Transverse colon (tissue), 4 donors: ENCODE measurements at regions not wholly inside any gene's neighbourhood (a gene's known extent, or its start where the extent isn't known, plus 50 kb on each side); places are given as distances from the start of the nearest gene placed in this dataset.

ENCODE experiments used
- EP300 ChIP-seq: sonication (generic); formaldehyde crosslinking; IDR thresholded peaks from one replicate; pipeline ENCODE4 v1.6.1; 2017; ENCODE audit warnings: antibody characterized with exemption, low read depth
- POLR2A ChIP-seq: fragments of 450-650 bp; IDR thresholded peaks from one replicate; pipeline ENCODE4 v1.6.1; 2016; ENCODE audit warnings: antibody characterized with exemption, mild to moderate bottlenecking, moderate library complexity
- POLR2AphosphoS5 ChIP-seq, 3 donors: sonication (generic); formaldehyde crosslinking; IDR thresholded peaks; one replicate each; pipeline ENCODE4 v1.6.1; 2016; ENCODE audit warnings: antibody characterized with exemption in 3 of 3
- TF ChIP-seq, protein P1 (sequence below), 5 experiments: fragments of 200-600 bp in 3 of 5; fragments of 450-650 bp in 2 of 5; sonication (generic) in 3 of 5; IDR thresholded peaks; 1 replicate in 2 of 5; 2 replicates in 3 of 5; pipeline ENCODE4 v1.5.1; 2016 to 2017; ENCODE audit warnings: antibody characterized with exemption in 5 of 5, inconsistent platforms in 3 of 5, mild to moderate bottlenecking in 2 of 5, moderate library complexity in 1 of 5

DNA sequence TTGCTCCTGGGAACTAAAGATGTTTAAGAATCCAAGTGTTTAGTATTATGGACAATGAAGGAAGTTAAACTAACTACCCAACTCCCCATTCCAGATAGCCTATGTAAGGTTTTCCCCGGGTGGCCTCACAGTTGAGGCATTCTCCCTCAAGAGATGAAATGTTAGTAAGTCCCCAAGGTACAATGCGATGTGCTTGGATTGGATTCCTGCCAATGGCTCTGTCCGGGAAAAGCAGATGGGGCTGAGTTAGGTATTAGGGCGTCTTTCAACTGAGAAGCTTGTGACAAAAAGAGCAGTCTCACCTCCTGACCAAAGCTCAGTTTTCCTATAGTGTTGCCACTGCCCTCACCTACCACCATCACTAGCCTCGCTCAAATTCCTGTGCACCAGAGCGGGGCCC is 64.8 kb upstream of the E2F7 start:
- TF ChIP-seq, protein P1, sequence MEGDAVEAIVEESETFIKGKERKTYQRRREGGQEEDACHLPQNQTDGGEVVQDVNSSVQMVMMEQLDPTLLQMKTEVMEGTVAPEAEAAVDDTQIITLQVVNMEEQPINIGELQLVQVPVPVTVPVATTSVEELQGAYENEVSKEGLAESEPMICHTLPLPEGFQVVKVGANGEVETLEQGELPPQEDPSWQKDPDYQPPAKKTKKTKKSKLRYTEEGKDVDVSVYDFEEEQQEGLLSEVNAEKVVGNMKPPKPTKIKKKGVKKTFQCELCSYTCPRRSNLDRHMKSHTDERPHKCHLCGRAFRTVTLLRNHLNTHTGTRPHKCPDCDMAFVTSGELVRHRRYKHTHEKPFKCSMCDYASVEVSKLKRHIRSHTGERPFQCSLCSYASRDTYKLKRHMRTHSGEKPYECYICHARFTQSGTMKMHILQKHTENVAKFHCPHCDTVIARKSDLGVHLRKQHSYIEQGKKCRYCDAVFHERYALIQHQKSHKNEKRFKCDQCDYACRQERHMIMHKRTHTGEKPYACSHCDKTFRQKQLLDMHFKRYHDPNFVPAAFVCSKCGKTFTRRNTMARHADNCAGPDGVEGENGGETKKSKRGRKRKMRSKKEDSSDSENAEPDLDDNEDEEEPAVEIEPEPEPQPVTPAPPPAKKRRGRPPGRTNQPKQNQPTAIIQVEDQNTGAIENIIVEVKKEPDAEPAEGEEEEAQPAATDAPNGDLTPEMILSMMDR (IDR thresholded peaks at IDR 0.05) = no peak
- TF ChIP-seq POLR2A = no peak
- TF ChIP-seq POLR2AphosphoS5 (IDR thresholded peaks at IDR 0.05) = no peak
- TF ChIP-seq EP300 = no peak
